ENCODE measurements at regions not wholly inside any gene's neighbourhood (a gene's known extent, or its start where the extent isn't known, plus 50 kb on each side); places are given as distances from the start of the nearest gene placed in this dataset.

DNA sequence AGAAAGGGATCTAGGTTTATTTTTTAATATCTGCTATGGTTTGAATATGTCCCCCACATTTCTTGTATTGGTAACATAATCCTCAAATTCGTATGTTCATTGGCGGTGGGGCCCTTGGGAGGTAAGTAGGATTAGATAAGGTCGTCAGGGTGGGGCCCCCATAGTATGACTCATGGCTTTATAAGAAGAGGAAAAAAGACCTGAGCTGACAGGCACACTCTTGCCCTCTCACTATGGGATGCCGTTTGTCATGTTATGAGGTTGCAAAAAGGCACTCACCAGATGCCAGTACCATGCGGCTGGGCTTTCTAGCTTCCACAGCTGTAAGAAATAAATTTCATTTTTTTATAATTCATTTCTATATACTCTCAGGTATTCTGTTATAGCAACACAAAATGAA is 67.3 kb upstream of the SGCD start:
- Histone ChIP-seq H3K9me2 (ENCODE audit: insufficient read depth, low read length) (no peaks in the 10 kb centered on the region), H4K20me1 (ENCODE audit: insufficient read depth, low read length) (no peaks in the 10 kb centered on the region), H3K9me3 (ENCODE audit: low read length) (no peaks in the 10 kb centered on the region), H3K4me3 (ENCODE audit: low read depth, low read length, poor library complexity, severe bottlenecking) (no peak overlapping the region), H2AFZ (ENCODE audit: low read length) (no peak overlapping the region), H3K4me2 (ENCODE audit: low read length) (no peak overlapping the region), H3K79me2 (ENCODE audit: insufficient read depth, low read depth, low read length) (no peaks in the 10 kb centered on the region), H3K36me3 (ENCODE audit: insufficient read depth, low read length) (no peaks in the 10 kb centered on the region), H3K27ac (ENCODE audit: low read depth, low read length, poor library complexity, severe bottlenecking) (no peak overlapping the region), H3K4me1 (ENCODE audit: insufficient read depth, low read length, poor library complexity, severe bottlenecking) (no peaks in the 10 kb centered on the region)
- ChIA-PET POLR2A (interaction anchor here (0.6 kb wide), 1 partner anchor 154 kb away, joined by 6 read pairs; no protein-coding TSS in a partner anchor), CTCF (ENCODE audit: unreplicated experiment) (no interaction called here)
- intact Hi-C loops (cut with micrococcal nuclease; ENCODE audit: unreplicated experiment), result no loop called here
- TF ChIP-seq, protein P1, sequence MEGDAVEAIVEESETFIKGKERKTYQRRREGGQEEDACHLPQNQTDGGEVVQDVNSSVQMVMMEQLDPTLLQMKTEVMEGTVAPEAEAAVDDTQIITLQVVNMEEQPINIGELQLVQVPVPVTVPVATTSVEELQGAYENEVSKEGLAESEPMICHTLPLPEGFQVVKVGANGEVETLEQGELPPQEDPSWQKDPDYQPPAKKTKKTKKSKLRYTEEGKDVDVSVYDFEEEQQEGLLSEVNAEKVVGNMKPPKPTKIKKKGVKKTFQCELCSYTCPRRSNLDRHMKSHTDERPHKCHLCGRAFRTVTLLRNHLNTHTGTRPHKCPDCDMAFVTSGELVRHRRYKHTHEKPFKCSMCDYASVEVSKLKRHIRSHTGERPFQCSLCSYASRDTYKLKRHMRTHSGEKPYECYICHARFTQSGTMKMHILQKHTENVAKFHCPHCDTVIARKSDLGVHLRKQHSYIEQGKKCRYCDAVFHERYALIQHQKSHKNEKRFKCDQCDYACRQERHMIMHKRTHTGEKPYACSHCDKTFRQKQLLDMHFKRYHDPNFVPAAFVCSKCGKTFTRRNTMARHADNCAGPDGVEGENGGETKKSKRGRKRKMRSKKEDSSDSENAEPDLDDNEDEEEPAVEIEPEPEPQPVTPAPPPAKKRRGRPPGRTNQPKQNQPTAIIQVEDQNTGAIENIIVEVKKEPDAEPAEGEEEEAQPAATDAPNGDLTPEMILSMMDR (conservative IDR thresholded peaks at IDR 0.05; ENCODE audit: low read length), result no peak
- no peak for DNase-seq (ENCODE audit: low spot score)
- BruUV-seq (replicated peaks), result no TSS peak

GRCh38 chr5:156261275-156261939 is 65.6 kb upstream of the SGCD start:
- intact Hi-C loops (cut with micrococcal nuclease; ENCODE audit: unreplicated experiment), result no loop called here
- H3K36me3 ChIP-seq (ENCODE audit: insufficient read depth, low read length), result no peaks in the 10 kb centered on the region
- TF ChIP-seq, protein P1 (conservative IDR thresholded peaks at IDR 0.05; ENCODE audit: low read length), result no peak
- no peak overlapping the region for H2AFZ ChIP-seq (ENCODE audit: low read length)
- CTCF ChIA-PET (ENCODE audit: unreplicated experiment), result no interaction called here
- no peaks in the 10 kb centered on the region for H3K4me1 ChIP-seq (ENCODE audit: insufficient read depth, low read length, poor library complexity, severe bottlenecking)
- no peak overlapping the region for H3K27ac ChIP-seq (ENCODE audit: low read depth, low read length, poor library complexity, severe bottlenecking)
- H3K4me3 ChIP-seq (ENCODE audit: low read depth, low read length, poor library complexity, severe bottlenecking), result no peak overlapping the region
- POLR2A ChIA-PET, result no interaction called here
- no peaks in the 10 kb centered on the region for H3K79me2 ChIP-seq (ENCODE audit: insufficient read depth, low read depth, low read length)
- H3K9me2 ChIP-seq (ENCODE audit: insufficient read depth, low read length), result no peaks in the 10 kb centered on the region
- no peaks in the 10 kb centered on the region for H4K20me1 ChIP-seq (ENCODE audit: insufficient read depth, low read length)
- H3K4me2 ChIP-seq (ENCODE audit: low read length), result no peak overlapping the region
- H3K9me3 ChIP-seq (ENCODE audit: low read length), result no peaks in the 10 kb centered on the region
- DNase-seq (ENCODE audit: low spot score), result no peak
- no TSS peak for BruUV-seq (replicated peaks)

DNA sequence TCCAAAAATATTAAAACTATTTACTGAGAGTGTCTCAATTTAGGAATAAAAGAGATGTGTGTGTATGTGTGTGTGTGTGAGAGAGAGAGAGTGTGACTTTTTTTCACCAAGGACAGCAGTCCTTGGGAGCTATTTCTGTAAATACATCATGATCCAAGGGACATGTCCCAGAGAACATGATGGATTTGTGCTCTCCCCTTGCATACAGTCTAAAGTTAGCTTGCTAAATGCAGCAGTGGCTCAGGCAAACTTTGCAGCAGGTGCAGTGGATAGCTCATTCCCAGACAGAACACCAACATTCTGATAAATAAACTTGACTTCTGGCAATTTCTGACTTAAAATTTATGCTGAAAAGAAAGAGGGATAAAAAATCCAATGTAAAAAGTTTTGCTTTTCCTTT is 55.4 kb upstream of the SGCD start:
- no TSS peak for BruUV-seq (replicated peaks)
- H3K9me3 ChIP-seq (ENCODE audit: low read length), result no peaks in the 10 kb centered on the region
- no peak for DNase-seq (ENCODE audit: low spot score)
- no peak overlapping the region for H3K4me3 ChIP-seq (ENCODE audit: low read depth, low read length, poor library complexity, severe bottlenecking)
- no peaks in the 10 kb centered on the region for H3K9me2 ChIP-seq (ENCODE audit: insufficient read depth, low read length)
- no peak overlapping the region for H3K4me2 ChIP-seq (ENCODE audit: low read length)
- no peaks in the 10 kb centered on the region for H3K4me1 ChIP-seq (ENCODE audit: insufficient read depth, low read length, poor library complexity, severe bottlenecking)
- TF ChIP-seq, protein P1 (conservative IDR thresholded peaks at IDR 0.05; ENCODE audit: low read length), result no peak
- no peak for TF ChIP-seq EZH2phosphoT487 (IDR thresholded peaks at IDR 0.05; ENCODE audit: borderline replicate concordance, low read depth, low read length)
- H2AFZ ChIP-seq (ENCODE audit: low read length), result no peak overlapping the region
- CTCF ChIA-PET (ENCODE audit: unreplicated experiment), result no interaction called here
- intact Hi-C loops (cut with micrococcal nuclease; ENCODE audit: unreplicated experiment), result no loop called here
- no peak overlapping the region for H3K27ac ChIP-seq (ENCODE audit: low read depth, low read length, poor library complexity, severe bottlenecking)
- no peaks in the 10 kb centered on the region for H3K36me3 ChIP-seq (ENCODE audit: insufficient read depth, low read length)
- POLR2A ChIA-PET, result interaction anchor here (0.5 kb wide), 1 partner anchor 1010 kb away, joined by 3 read pairs; no protein-coding TSS in a partner anchor
- H3K79me2 ChIP-seq (ENCODE audit: insufficient read depth, low read depth, low read length), result no peaks in the 10 kb centered on the region
- no peaks in the 10 kb centered on the region for H4K20me1 ChIP-seq (ENCODE audit: insufficient read depth, low read length)
